ENCODE measurements at regions not wholly inside any gene's neighbourhood (a gene's known extent, or its start where the extent isn't known, plus 50 kb on each side); places are given as distances from the start of the nearest gene placed in this dataset.

GRCh38 chr14:89042021-89042420 is 217.6 kb downstream of the TTC8 start:
- no peak for TF ChIP-seq POLR2AphosphoS5 (IDR thresholded peaks at IDR 0.05; ENCODE audit: low read depth, low read length)
- TF ChIP-seq REST (IDR thresholded peaks at IDR 0.05; ENCODE audit: insufficient read depth in 1 of 2, low read depth in 2 of 2, low read length in 2 of 2), result no peak
- TF ChIP-seq TAF1 (IDR thresholded peaks at IDR 0.05; ENCODE audit: borderline replicate concordance, insufficient read depth, low read length), result no peak
- no peak for TF ChIP-seq SIN3A (IDR thresholded peaks at IDR 0.05; ENCODE audit: borderline replicate concordance, insufficient read depth, low read length)
